CD4-positive, alpha-beta T cell treated with Interleukin-15 for 1 hour (primary cell): ENCODE measurements at regions not wholly inside any gene's neighbourhood (a gene's known extent, or its start where the extent isn't known, plus 50 kb on each side); places are given as distances from the start of the nearest gene placed in this dataset.
"Not testable (repeated sequence)": the region's sequence is repeated elsewhere in the genome, so short reads cannot be mapped to it uniquely, and the experiment has no call there.

Experiments used
- DNase-seq: peaks from one replicate; pipeline ENCODE4 v3.0.0-alpha.2; 2020

- DNase-seq, result peak; percentile 85
Observed at GRCh38 chr17:47066841-47067682, 88.0 kb upstream of the RPRML start.

- no peak for DNase-seq
Observed at GRCh38 chr17:47066095-47066494, 87.0 kb upstream of the RPRML start.

- DNase-seq, result no peak
Observed at GRCh38 chr17:47064684-47065083, 85.6 kb upstream of the RPRML start.

- DNase-seq, result no peak
Observed at GRCh38 chr17:47063475-47063874, 84.4 kb upstream of the RPRML start.

GRCh38 chr17:47062851-47063250, 83.8 kb upstream of the RPRML start:
- DNase-seq, result not testable (repeated sequence)

GRCh38 chr17:47060005-47060404, 81.0 kb upstream of the RPRML start:
- not testable (repeated sequence) for DNase-seq

GRCh38 chr17:47057830-47058229, 78.8 kb upstream of the RPRML start:
- DNase-seq, result no peak

GRCh38 chr17:47057279-47057678, 78.2 kb upstream of the RPRML start:
- DNase-seq, result not testable (repeated sequence)

GRCh38 chr17:47056687-47057086, 77.6 kb upstream of the RPRML start:
- not testable (repeated sequence) for DNase-seq
